Liver (tissue), 8 donors: ENCODE measurements at regions not wholly inside any gene's neighbourhood (a gene's known extent, or its start where the extent isn't known, plus 50 kb on each side); places are given as distances from the start of the nearest gene placed in this dataset.

Source experiments
- DNase-seq: peaks from one replicate; pipeline ENCODE4 v3.0.0-alpha.2; 2017; ENCODE audit warnings: low spot score
- H3K27ac ChIP-seq, 2 donors: one replicate each; pipeline ENCODE4 v1.7.0; 2013; ENCODE audit warnings: inconsistent platforms in 2 of 2, low read length in 2 of 2, control low read depth in 1 of 2, low read depth in 1 of 2, mild to moderate bottlenecking in 1 of 2
- H3K27me3 ChIP-seq, 4 donors: one replicate each; pipeline versions ENCODE4 v1.6.1 to v1.7.0; 2013; ENCODE audit warnings: low read length in 3 of 4, inconsistent platforms in 1 of 4, mild to moderate bottlenecking in 1 of 4, moderate library complexity in 1 of 4; ENCODE audit not compliant: control insufficient read depth in 4 of 4, insufficient read depth in 4 of 4
- H3K36me3 ChIP-seq, 4 donors: one replicate each; pipeline versions ENCODE4 v1.6.1 to v1.7.0; 2013; ENCODE audit warnings: low read length in 3 of 4, mild to moderate bottlenecking in 3 of 4, low read depth in 1 of 4, moderate library complexity in 1 of 4; ENCODE audit not compliant: control insufficient read depth in 4 of 4, insufficient read depth in 3 of 4
- H3K4me1 ChIP-seq, 4 donors: one replicate each; pipeline versions ENCODE4 v1.6.1 to v1.7.0; 2013; ENCODE audit warnings: low read length in 3 of 4, mild to moderate bottlenecking in 3 of 4, moderate library complexity in 1 of 4; ENCODE audit not compliant: control insufficient read depth in 4 of 4, insufficient read depth in 4 of 4
- H3K4me3 ChIP-seq, 3 donors: one replicate each; pipeline versions ENCODE4 v1.6.1 to v1.7.0; 2013; ENCODE audit warnings: low read length in 3 of 3, control low read depth in 1 of 3, low read depth in 1 of 3, mild to moderate bottlenecking in 1 of 3
- H3K9ac ChIP-seq, 2 donors: one replicate each; pipeline ENCODE4 v1.7.0; 2013; ENCODE audit warnings: low read length in 2 of 2, mild to moderate bottlenecking in 2 of 2, moderate library complexity in 2 of 2, control low read depth in 1 of 2, low read depth in 1 of 2
- H3K9me3 ChIP-seq, 4 donors: one replicate each; pipeline versions ENCODE4 v1.6.1 to v1.7.0; 2013; ENCODE audit warnings: low read length in 3 of 4; ENCODE audit not compliant: control insufficient read depth in 4 of 4
- EGR1 ChIP-seq, 2 donors: IDR thresholded peaks; 2 replicates each; pipeline ENCODE4 v1.6.1; 2016 to 2018; ENCODE audit warnings: antibody characterized with exemption in 2 of 2, low read depth in 2 of 2
- FOXA1 ChIP-seq: IDR thresholded peaks from 2 replicates; pipeline ENCODE4 v1.6.1; 2016; ENCODE audit warnings: antibody characterized with exemption
- HNF4A ChIP-seq, 2 donors: conservative IDR thresholded peaks; 2 replicates each; pipeline ENCODE4 v1.6.1; 2016; ENCODE audit warnings: antibody characterized with exemption in 2 of 2, mild to moderate bottlenecking in 2 of 2
- HNF4G ChIP-seq: IDR thresholded peaks from 2 replicates; pipeline ENCODE4 v1.6.1; 2016; ENCODE audit warnings: antibody characterized with exemption
- JUND ChIP-seq, 2 donors: IDR thresholded peaks; 2 replicates each; pipeline ENCODE4 v1.6.1; 2016; ENCODE audit warnings: antibody characterized with exemption in 2 of 2
- NR2F2 ChIP-seq: IDR thresholded peaks from 2 replicates; pipeline ENCODE4 v1.6.1; 2016; ENCODE audit warnings: antibody characterized with exemption
- RAD21 ChIP-seq, 2 donors: IDR thresholded peaks; 2 replicates each; pipeline ENCODE4 v1.6.1; 2016; ENCODE audit warnings: antibody characterized with exemption in 2 of 2, mild to moderate bottlenecking in 2 of 2
- RXRA ChIP-seq, 2 donors: IDR thresholded peaks; 2 replicates each; pipeline ENCODE4 v1.6.1; 2017 to 2018; ENCODE audit warnings: antibody characterized with exemption in 2 of 2, mild to moderate bottlenecking in 1 of 2
- SP1 ChIP-seq: IDR thresholded peaks from 2 replicates; pipeline ENCODE4 v1.6.1; 2018; ENCODE audit warnings: antibody characterized with exemption, mild to moderate bottlenecking
- YY1 ChIP-seq: IDR thresholded peaks from 2 replicates; pipeline ENCODE4 v1.6.1; 2016; ENCODE audit warnings: antibody characterized with exemption, mild to moderate bottlenecking
- ZBTB33 ChIP-seq: IDR thresholded peaks from 2 replicates; pipeline ENCODE4 v1.6.1; 2016; ENCODE audit warnings: antibody characterized with exemption
- WGBS: extraction: QIAGEN DNeasy Blood & Tissue Kit; methylation state at CpG from one replicate; pipeline ENCODE4 v1.1.7; 2013; 5-methylcytosine and 5-hydroxymethylcytosine counted together
- TF ChIP-seq, protein P1 (sequence below): fragments of 150-350 bp; IDR thresholded peaks from 2 replicates; pipeline ENCODE4 v1.5.1; 2017; ENCODE audit warnings: improper control_type of control experiment, low read depth, low read length; ENCODE audit not compliant: missing input control
- TF ChIP-seq, protein P2 (sequence below): IDR thresholded peaks from 2 replicates; pipeline ENCODE4 v1.6.1; 2016; ENCODE audit warnings: antibody characterized with exemption
- TF ChIP-seq, protein P3 (sequence below): IDR thresholded peaks from 2 replicates; pipeline ENCODE4 v1.6.1; 2016; ENCODE audit warnings: antibody characterized with exemption, mild to moderate bottlenecking
- TF ChIP-seq, protein P4 (sequence below): IDR thresholded peaks from 2 replicates; pipeline ENCODE4 v1.6.1; 2016; ENCODE audit warnings: antibody characterized with exemption
- donor health status: healthy.
- donor health status: healthy.
- donor health status: healthy.
- donor health status: healthy.
- donor health status: healthy.

DNA sequence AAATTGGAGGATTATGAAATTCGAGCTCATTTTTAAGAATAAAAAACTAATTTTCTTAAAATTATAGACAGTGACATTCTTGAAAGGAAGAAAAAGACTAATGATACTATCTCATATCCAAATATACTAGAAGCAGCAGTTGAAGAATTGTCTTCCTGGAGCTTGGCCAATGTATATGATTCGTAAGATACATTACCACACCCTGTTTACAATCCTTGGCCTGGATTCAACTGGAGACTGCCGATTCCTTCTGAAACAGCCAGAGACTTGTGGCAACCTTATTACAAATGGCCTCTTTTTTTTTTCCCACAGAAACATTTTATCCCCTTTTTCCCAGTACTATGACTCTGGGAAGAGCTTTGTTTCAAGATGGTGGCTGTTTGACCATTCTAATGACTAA is 571.2 kb upstream of the FAT1 start (continued):
- TF ChIP-seq, protein P1, sequence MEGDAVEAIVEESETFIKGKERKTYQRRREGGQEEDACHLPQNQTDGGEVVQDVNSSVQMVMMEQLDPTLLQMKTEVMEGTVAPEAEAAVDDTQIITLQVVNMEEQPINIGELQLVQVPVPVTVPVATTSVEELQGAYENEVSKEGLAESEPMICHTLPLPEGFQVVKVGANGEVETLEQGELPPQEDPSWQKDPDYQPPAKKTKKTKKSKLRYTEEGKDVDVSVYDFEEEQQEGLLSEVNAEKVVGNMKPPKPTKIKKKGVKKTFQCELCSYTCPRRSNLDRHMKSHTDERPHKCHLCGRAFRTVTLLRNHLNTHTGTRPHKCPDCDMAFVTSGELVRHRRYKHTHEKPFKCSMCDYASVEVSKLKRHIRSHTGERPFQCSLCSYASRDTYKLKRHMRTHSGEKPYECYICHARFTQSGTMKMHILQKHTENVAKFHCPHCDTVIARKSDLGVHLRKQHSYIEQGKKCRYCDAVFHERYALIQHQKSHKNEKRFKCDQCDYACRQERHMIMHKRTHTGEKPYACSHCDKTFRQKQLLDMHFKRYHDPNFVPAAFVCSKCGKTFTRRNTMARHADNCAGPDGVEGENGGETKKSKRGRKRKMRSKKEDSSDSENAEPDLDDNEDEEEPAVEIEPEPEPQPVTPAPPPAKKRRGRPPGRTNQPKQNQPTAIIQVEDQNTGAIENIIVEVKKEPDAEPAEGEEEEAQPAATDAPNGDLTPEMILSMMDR, result no peak
- TF ChIP-seq, protein P2, sequence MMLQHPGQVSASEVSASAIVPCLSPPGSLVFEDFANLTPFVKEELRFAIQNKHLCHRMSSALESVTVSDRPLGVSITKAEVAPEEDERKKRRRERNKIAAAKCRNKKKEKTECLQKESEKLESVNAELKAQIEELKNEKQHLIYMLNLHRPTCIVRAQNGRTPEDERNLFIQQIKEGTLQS, result no peak
- TF ChIP-seq JUND (IDR thresholded peaks at IDR 0.05), result no peak
- TF ChIP-seq SP1, result no peak
- TF ChIP-seq EGR1 (IDR thresholded peaks at IDR 0.05; ENCODE audit: low read depth in 2 of 2), result no peak
- TF ChIP-seq FOXA1, result no peak

- TF ChIP-seq, protein P2, result no peak
- no peak for TF ChIP-seq HNF4A (conservative IDR thresholded peaks at IDR 0.05)
- no peak for TF ChIP-seq RXRA (IDR thresholded peaks at IDR 0.05)
- TF ChIP-seq FOXA1, result no peak
- TF ChIP-seq EGR1 (IDR thresholded peaks at IDR 0.05; ENCODE audit: low read depth in 2 of 2), result no peak
- no peak for TF ChIP-seq HNF4G
- TF ChIP-seq, protein P3, sequence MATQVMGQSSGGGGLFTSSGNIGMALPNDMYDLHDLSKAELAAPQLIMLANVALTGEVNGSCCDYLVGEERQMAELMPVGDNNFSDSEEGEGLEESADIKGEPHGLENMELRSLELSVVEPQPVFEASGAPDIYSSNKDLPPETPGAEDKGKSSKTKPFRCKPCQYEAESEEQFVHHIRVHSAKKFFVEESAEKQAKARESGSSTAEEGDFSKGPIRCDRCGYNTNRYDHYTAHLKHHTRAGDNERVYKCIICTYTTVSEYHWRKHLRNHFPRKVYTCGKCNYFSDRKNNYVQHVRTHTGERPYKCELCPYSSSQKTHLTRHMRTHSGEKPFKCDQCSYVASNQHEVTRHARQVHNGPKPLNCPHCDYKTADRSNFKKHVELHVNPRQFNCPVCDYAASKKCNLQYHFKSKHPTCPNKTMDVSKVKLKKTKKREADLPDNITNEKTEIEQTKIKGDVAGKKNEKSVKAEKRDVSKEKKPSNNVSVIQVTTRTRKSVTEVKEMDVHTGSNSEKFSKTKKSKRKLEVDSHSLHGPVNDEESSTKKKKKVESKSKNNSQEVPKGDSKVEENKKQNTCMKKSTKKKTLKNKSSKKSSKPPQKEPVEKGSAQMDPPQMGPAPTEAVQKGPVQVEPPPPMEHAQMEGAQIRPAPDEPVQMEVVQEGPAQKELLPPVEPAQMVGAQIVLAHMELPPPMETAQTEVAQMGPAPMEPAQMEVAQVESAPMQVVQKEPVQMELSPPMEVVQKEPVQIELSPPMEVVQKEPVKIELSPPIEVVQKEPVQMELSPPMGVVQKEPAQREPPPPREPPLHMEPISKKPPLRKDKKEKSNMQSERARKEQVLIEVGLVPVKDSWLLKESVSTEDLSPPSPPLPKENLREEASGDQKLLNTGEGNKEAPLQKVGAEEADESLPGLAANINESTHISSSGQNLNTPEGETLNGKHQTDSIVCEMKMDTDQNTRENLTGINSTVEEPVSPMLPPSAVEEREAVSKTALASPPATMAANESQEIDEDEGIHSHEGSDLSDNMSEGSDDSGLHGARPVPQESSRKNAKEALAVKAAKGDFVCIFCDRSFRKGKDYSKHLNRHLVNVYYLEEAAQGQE, result no peak
- TF ChIP-seq, protein P4, sequence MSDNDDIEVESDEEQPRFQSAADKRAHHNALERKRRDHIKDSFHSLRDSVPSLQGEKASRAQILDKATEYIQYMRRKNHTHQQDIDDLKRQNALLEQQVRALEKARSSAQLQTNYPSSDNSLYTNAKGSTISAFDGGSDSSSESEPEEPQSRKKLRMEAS, result no peak
- TF ChIP-seq, protein P1, result no peak
- no peak for TF ChIP-seq RAD21 (IDR thresholded peaks at IDR 0.05)
- TF ChIP-seq NR2F2, result no peak
- no peak for TF ChIP-seq ZBTB33
- no peak for TF ChIP-seq JUND (IDR thresholded peaks at IDR 0.05)
- no peak for TF ChIP-seq YY1
- TF ChIP-seq SP1, result no peak
Observed at GRCh38 chr4:187301923-187302322, 578.3 kb upstream of the FAT1 start.

More at GRCh38 chr4:187301923-187302322, 578.3 kb upstream of the FAT1 start:
- DNase-seq, result no peak
- H3K9ac ChIP-seq, result no peak overlapping the region
- no peak overlapping the region for H3K27ac ChIP-seq
- H3K4me1 ChIP-seq, result no peaks in the 10 kb centered on the region
- 87% methylated on average over 16 of the region's 16 CpGs for WGBS
- no peaks in the 10 kb centered on the region for H3K27me3 ChIP-seq
- no peak overlapping the region for H3K4me3 ChIP-seq
- H3K9me3 ChIP-seq, result peaks cover 0 to under 1% (median 0%) of the 10 kb centered on the region in 4 donors
- H3K36me3 ChIP-seq, result no peaks in the 10 kb centered on the region
